Brain microvascular endothelial cell (primary cell): ENCODE measurements at regions not wholly inside any gene's neighbourhood (a gene's known extent, or its start where the extent isn't known, plus 50 kb on each side); places are given as distances from the start of the nearest gene placed in this dataset.

Source experiments
- DNase-seq: peaks from one replicate; pipeline ENCODE4 v3.0.0-alpha.2; 2020
- H3K27ac ChIP-seq: fragments of 250-450 bp; sonication (Bioruptor Pico); 2 replicates; pipeline ENCODE4 v1.5.1; 2020; ENCODE audit warnings: mild to moderate bottlenecking, moderate library complexity
- H3K27me3 ChIP-seq: fragments of 250-450 bp; sonication (Bioruptor Pico); replicated peaks from 2 replicates; pipeline ENCODE4 v1.5.1; 2020; ENCODE audit warnings: mild to moderate bottlenecking
- H3K36me3 ChIP-seq: fragments of 250-450 bp; sonication (Bioruptor Pico); replicated peaks from 2 replicates; pipeline ENCODE4 v1.5.1; 2020; ENCODE audit warnings: mild to moderate bottlenecking
- H3K4me3 ChIP-seq: 2 replicates; pipeline ENCODE4 v1.5.1; 2011; ENCODE audit warnings: low read depth, mild to moderate bottlenecking, control low read depth, low read length, moderate library complexity
- in situ Hi-C: cut with HindIII; loops from 2 replicates; pipeline ENCODE4 v1.10.0; 2017; ENCODE audit warnings: low sequenced_read_pairs, low pct_ligation_motif_present
- TF ChIP-seq, protein P1 (sequence below): IDR thresholded peaks from 2 replicates; pipeline ENCODE4 v1.5.1; 2011; ENCODE audit warnings: low read depth, mild to moderate bottlenecking, moderate library complexity, low read length, control low read depth, inconsistent platforms; ENCODE audit errors: missing control alignments

GRCh38 chr6:19660123-19660910 lies 176.9 kb upstream of the ID4 start:
- Histone ChIP-seq H3K27me3 (no peaks in the 10 kb centered on the region), H3K4me3 (no peak overlapping the region), H3K27ac (no peak overlapping the region), H3K36me3 (no peaks in the 10 kb centered on the region)
- DNase-seq = no peak
- in situ Hi-C loops = no loop called here
- TF ChIP-seq, protein P1, sequence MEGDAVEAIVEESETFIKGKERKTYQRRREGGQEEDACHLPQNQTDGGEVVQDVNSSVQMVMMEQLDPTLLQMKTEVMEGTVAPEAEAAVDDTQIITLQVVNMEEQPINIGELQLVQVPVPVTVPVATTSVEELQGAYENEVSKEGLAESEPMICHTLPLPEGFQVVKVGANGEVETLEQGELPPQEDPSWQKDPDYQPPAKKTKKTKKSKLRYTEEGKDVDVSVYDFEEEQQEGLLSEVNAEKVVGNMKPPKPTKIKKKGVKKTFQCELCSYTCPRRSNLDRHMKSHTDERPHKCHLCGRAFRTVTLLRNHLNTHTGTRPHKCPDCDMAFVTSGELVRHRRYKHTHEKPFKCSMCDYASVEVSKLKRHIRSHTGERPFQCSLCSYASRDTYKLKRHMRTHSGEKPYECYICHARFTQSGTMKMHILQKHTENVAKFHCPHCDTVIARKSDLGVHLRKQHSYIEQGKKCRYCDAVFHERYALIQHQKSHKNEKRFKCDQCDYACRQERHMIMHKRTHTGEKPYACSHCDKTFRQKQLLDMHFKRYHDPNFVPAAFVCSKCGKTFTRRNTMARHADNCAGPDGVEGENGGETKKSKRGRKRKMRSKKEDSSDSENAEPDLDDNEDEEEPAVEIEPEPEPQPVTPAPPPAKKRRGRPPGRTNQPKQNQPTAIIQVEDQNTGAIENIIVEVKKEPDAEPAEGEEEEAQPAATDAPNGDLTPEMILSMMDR = no peak

DNA sequence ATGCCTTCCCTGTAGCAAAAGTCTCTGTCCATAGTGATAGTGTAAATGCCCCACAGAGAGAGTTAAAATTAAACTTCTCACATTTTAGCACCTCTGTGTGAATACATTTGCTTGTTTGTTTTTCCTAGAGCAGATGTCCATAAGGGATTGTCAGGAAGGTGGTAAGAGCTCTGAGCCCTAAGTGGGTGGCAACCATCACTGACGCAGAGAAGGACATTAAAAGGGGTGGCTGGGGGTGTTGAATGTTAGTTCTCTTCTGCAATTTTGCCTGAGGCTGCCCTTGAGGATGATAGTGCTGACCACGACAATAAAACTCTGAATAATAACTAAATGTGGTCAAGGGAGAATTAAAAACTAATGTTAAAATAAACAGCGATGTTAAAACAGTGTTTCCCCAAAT lies 174.3 kb upstream of the ID4 start:
- TF ChIP-seq, protein P1 = no peak
- H3K4me3 ChIP-seq = no peak overlapping the region
- H3K27ac ChIP-seq = no peak overlapping the region
- H3K27me3 ChIP-seq = no peaks in the 10 kb centered on the region
- no peak for DNase-seq
- H3K36me3 ChIP-seq = no peaks in the 10 kb centered on the region
- in situ Hi-C loops = no loop called here

DNA sequence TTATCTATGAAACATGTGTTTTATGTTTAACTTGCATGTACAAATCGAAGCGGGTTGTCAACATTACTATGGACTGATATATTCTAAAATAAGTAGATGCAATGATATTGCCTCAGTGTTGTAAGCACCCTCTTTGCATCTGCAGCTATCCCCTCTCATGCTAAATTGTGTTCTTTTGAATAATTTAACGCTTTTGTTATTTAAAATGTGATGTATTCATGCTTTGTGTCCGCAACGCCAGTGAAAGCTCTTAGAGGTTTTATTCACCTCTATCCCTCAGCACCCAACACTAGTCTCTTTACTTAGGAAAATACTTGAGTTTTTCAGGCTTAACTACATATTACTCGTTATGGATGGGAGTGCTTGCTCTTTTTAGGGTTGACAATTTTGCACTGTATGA lies 173.7 kb upstream of the ID4 start:
- H3K4me3 ChIP-seq = no peak overlapping the region
- TF ChIP-seq, protein P1 = no peak
- H3K27me3 ChIP-seq = no peaks in the 10 kb centered on the region
- no peak for DNase-seq
- no peak overlapping the region for H3K27ac ChIP-seq
- in situ Hi-C loops = no loop called here
- no peaks in the 10 kb centered on the region for H3K36me3 ChIP-seq

- H3K27me3 ChIP-seq = no peaks in the 10 kb centered on the region
- no peaks in the 10 kb centered on the region for H3K36me3 ChIP-seq
- in situ Hi-C loops = no loop called here
- H3K4me3 ChIP-seq = no peak overlapping the region
- H3K27ac ChIP-seq = no peak overlapping the region
- TF ChIP-seq, protein P1 = no peak
- no peak for DNase-seq
Observed at GRCh38 chr6:19664050-19664449, 173.1 kb upstream of the ID4 start.

- TF ChIP-seq, protein P1 = no peak
- Histone ChIP-seq H3K27ac (no peak overlapping the region), H3K4me3 (no peak overlapping the region), H3K36me3 (no peaks in the 10 kb centered on the region), H3K27me3 (no peaks in the 10 kb centered on the region)
- no peak for DNase-seq
- in situ Hi-C loops = no loop called here
Observed at GRCh38 chr6:19664878-19665612, 172.1 kb upstream of the ID4 start.
